ENCODE measurements at regions not wholly inside any gene's neighbourhood (a gene's known extent, or its start where the extent isn't known, plus 50 kb on each side); places are given as distances from the start of the nearest gene placed in this dataset.

GRCh38 chr10:9285690-9286089, 1231.2 kb downstream of the GATA3 start:
- no peak for TF ChIP-seq CTCF (IDR thresholded peaks at IDR 0.05)
- TF ChIP-seq EZH2 (IDR thresholded peaks at IDR 0.05), result no peak
- TF ChIP-seq EZH2phosphoT487 (IDR thresholded peaks at IDR 0.05), result no peak

Measured in neural progenitor cell (in vitro differentiated cells).